ENCODE measurements at regions not wholly inside any gene's neighbourhood (a gene's known extent, or its start where the extent isn't known, plus 50 kb on each side); places are given as distances from the start of the nearest gene placed in this dataset.

GRCh38 chr21:40926238-40926637, 79.3 kb upstream of the DSCAM start:
- Histone ChIP-seq H3K79me2 (ENCODE audit: low read length) (no peaks in the 10 kb centered on the region), H4K20me1 (ENCODE audit: insufficient read depth, low read depth, low read length) (no peaks in the 10 kb centered on the region), H3K4me1 (ENCODE audit: low read length) (no peaks in the 10 kb centered on the region), H3K27ac (ENCODE audit: low read length) (no peak overlapping the region), H3K4me2 (ENCODE audit: low read depth, low read length, poor library complexity, severe bottlenecking) (no peak overlapping the region), H3K36me3 (ENCODE audit: insufficient read depth, low read length) (no peaks in the 10 kb centered on the region), H3K9me2 (replicated peaks; ENCODE audit: insufficient read depth, low read length) (no peaks in the 10 kb centered on the region), H3K27me3 (ENCODE audit: low read length) (no peaks in the 10 kb centered on the region), H2AFZ (ENCODE audit: low read length) (no peak overlapping the region), H3K4me3 (ENCODE audit: low read length) (no peak overlapping the region), H3K9ac (ENCODE audit: low read length) (no peak overlapping the region), H3K9me3 (ENCODE audit: low read length) (peaks cover 12% of the 10 kb centered on the region)
- no peak for DNase-seq

GRCh38 chr21:40929833-40930232, 82.9 kb upstream of the DSCAM start:
- no peaks in the 10 kb centered on the region for H3K36me3 ChIP-seq (ENCODE audit: insufficient read depth, low read length)
- H3K9me3 ChIP-seq (ENCODE audit: low read length) = peaks cover 31% of the 10 kb centered on the region
- no peak overlapping the region for H2AFZ ChIP-seq (ENCODE audit: low read length)
- no peak overlapping the region for H3K4me2 ChIP-seq (ENCODE audit: low read depth, low read length, poor library complexity, severe bottlenecking)
- no peaks in the 10 kb centered on the region for H3K27me3 ChIP-seq (ENCODE audit: low read length)
- H3K27ac ChIP-seq (ENCODE audit: low read length) = no peak overlapping the region
- H3K79me2 ChIP-seq (ENCODE audit: low read length) = no peaks in the 10 kb centered on the region
- H3K4me1 ChIP-seq (ENCODE audit: low read length) = no peaks in the 10 kb centered on the region
- DNase-seq = no peak
- no peak overlapping the region for H3K9ac ChIP-seq (ENCODE audit: low read length)
- H3K9me2 ChIP-seq (replicated peaks; ENCODE audit: insufficient read depth, low read length) = no peaks in the 10 kb centered on the region
- H4K20me1 ChIP-seq (ENCODE audit: insufficient read depth, low read depth, low read length) = no peaks in the 10 kb centered on the region
- H3K4me3 ChIP-seq (ENCODE audit: low read length) = no peak overlapping the region

GRCh38 chr21:40931197-40931596, 84.2 kb upstream of the DSCAM start:
- H3K27ac ChIP-seq (ENCODE audit: low read length) = no peak overlapping the region
- H3K9me2 ChIP-seq (replicated peaks; ENCODE audit: insufficient read depth, low read length) = no peaks in the 10 kb centered on the region
- H3K4me2 ChIP-seq (ENCODE audit: low read depth, low read length, poor library complexity, severe bottlenecking) = no peak overlapping the region
- no peak for DNase-seq
- H3K27me3 ChIP-seq (ENCODE audit: low read length) = no peaks in the 10 kb centered on the region
- no peaks in the 10 kb centered on the region for H4K20me1 ChIP-seq (ENCODE audit: insufficient read depth, low read depth, low read length)
- no peak overlapping the region for H3K9ac ChIP-seq (ENCODE audit: low read length)
- peaks cover 31% of the 10 kb centered on the region for H3K9me3 ChIP-seq (ENCODE audit: low read length)
- H3K4me3 ChIP-seq (ENCODE audit: low read length) = no peak overlapping the region
- H2AFZ ChIP-seq (ENCODE audit: low read length) = no peak overlapping the region
- no peaks in the 10 kb centered on the region for H3K4me1 ChIP-seq (ENCODE audit: low read length)
- H3K36me3 ChIP-seq (ENCODE audit: insufficient read depth, low read length) = no peaks in the 10 kb centered on the region
- no peaks in the 10 kb centered on the region for H3K79me2 ChIP-seq (ENCODE audit: low read length)

GRCh38 chr21:40936178-40936577, 89.2 kb upstream of the DSCAM start:
- H3K9me2 ChIP-seq (replicated peaks; ENCODE audit: insufficient read depth, low read length) = no peaks in the 10 kb centered on the region
- H3K4me1 ChIP-seq (ENCODE audit: low read length) = no peaks in the 10 kb centered on the region
- no peak overlapping the region for H3K4me2 ChIP-seq (ENCODE audit: low read depth, low read length, poor library complexity, severe bottlenecking)
- no peak overlapping the region for H3K9ac ChIP-seq (ENCODE audit: low read length)
- no peak overlapping the region for H3K4me3 ChIP-seq (ENCODE audit: low read length)
- DNase-seq = no peak
- no peaks in the 10 kb centered on the region for H3K36me3 ChIP-seq (ENCODE audit: insufficient read depth, low read length)
- no peaks in the 10 kb centered on the region for H3K27me3 ChIP-seq (ENCODE audit: low read length)
- peaks cover 28% of the 10 kb centered on the region for H3K9me3 ChIP-seq (ENCODE audit: low read length)
- H3K79me2 ChIP-seq (ENCODE audit: low read length) = no peaks in the 10 kb centered on the region
- no peaks in the 10 kb centered on the region for H4K20me1 ChIP-seq (ENCODE audit: insufficient read depth, low read depth, low read length)
- H3K27ac ChIP-seq (ENCODE audit: low read length) = no peak overlapping the region
- no peak overlapping the region for H2AFZ ChIP-seq (ENCODE audit: low read length)

GRCh38 chr21:40936771-40937261, 89.9 kb upstream of the DSCAM start:
- no peaks in the 10 kb centered on the region for H3K27me3 ChIP-seq (ENCODE audit: low read length)

GRCh38 chr21:40938078-40938477, 91.1 kb upstream of the DSCAM start:
- H2AFZ ChIP-seq (ENCODE audit: low read length) = no peak overlapping the region
- DNase-seq = no peak
- no peaks in the 10 kb centered on the region for H3K27me3 ChIP-seq (ENCODE audit: low read length)
- H4K20me1 ChIP-seq (ENCODE audit: insufficient read depth, low read depth, low read length) = no peaks in the 10 kb centered on the region
- no peak overlapping the region for H3K4me2 ChIP-seq (ENCODE audit: low read depth, low read length, poor library complexity, severe bottlenecking)
- no peaks in the 10 kb centered on the region for H3K36me3 ChIP-seq (ENCODE audit: insufficient read depth, low read length)
- no peaks in the 10 kb centered on the region for H3K4me1 ChIP-seq (ENCODE audit: low read length)
- peaks cover 28% of the 10 kb centered on the region for H3K9me3 ChIP-seq (ENCODE audit: low read length)
- H3K9ac ChIP-seq (ENCODE audit: low read length) = no peak overlapping the region
- no peaks in the 10 kb centered on the region for H3K9me2 ChIP-seq (replicated peaks; ENCODE audit: insufficient read depth, low read length)
- no peaks in the 10 kb centered on the region for H3K79me2 ChIP-seq (ENCODE audit: low read length)
- H3K4me3 ChIP-seq (ENCODE audit: low read length) = no peak overlapping the region
- no peak overlapping the region for H3K27ac ChIP-seq (ENCODE audit: low read length)

More at GRCh38 chr21:40936771-40937261, 89.9 kb upstream of the DSCAM start:
- Histone ChIP-seq H3K27ac (ENCODE audit: low read length) (no peak overlapping the region), H3K9me2 (replicated peaks; ENCODE audit: insufficient read depth, low read length) (no peaks in the 10 kb centered on the region), H3K9ac (ENCODE audit: low read length) (no peak overlapping the region), H3K4me1 (ENCODE audit: low read length) (no peaks in the 10 kb centered on the region), H4K20me1 (ENCODE audit: insufficient read depth, low read depth, low read length) (no peaks in the 10 kb centered on the region), H3K36me3 (ENCODE audit: insufficient read depth, low read length) (no peaks in the 10 kb centered on the region), H3K4me3 (ENCODE audit: low read length) (no peak overlapping the region), H3K79me2 (ENCODE audit: low read length) (no peaks in the 10 kb centered on the region), H2AFZ (ENCODE audit: low read length) (no peak overlapping the region), H3K4me2 (ENCODE audit: low read depth, low read length, poor library complexity, severe bottlenecking) (no peak overlapping the region), H3K9me3 (ENCODE audit: low read length) (peaks cover 30% of the 10 kb centered on the region)
- no peak for DNase-seq

- peaks cover 27% of the 10 kb centered on the region for H3K9me3 ChIP-seq (ENCODE audit: low read length)
- H3K4me3 ChIP-seq (ENCODE audit: low read length) = no peak overlapping the region
- no peaks in the 10 kb centered on the region for H4K20me1 ChIP-seq (ENCODE audit: insufficient read depth, low read depth, low read length)
- no peaks in the 10 kb centered on the region for H3K27me3 ChIP-seq (ENCODE audit: low read length)
- no peaks in the 10 kb centered on the region for H3K79me2 ChIP-seq (ENCODE audit: low read length)
- no peak overlapping the region for H2AFZ ChIP-seq (ENCODE audit: low read length)
- H3K36me3 ChIP-seq (ENCODE audit: insufficient read depth, low read length) = no peaks in the 10 kb centered on the region
- DNase-seq = no peak
- no peak overlapping the region for H3K4me2 ChIP-seq (ENCODE audit: low read depth, low read length, poor library complexity, severe bottlenecking)
- H3K9me2 ChIP-seq (replicated peaks; ENCODE audit: insufficient read depth, low read length) = no peaks in the 10 kb centered on the region
- H3K4me1 ChIP-seq (ENCODE audit: low read length) = no peaks in the 10 kb centered on the region
- H3K9ac ChIP-seq (ENCODE audit: low read length) = no peak overlapping the region
- H3K27ac ChIP-seq (ENCODE audit: low read length) = no peak overlapping the region
Observed at GRCh38 chr21:40938611-40939010, 91.7 kb upstream of the DSCAM start.

- Histone ChIP-seq H3K27me3 (ENCODE audit: low read length) (no peaks in the 10 kb centered on the region), H3K9me3 (ENCODE audit: low read length) (peaks cover 13% of the 10 kb centered on the region), H2AFZ (ENCODE audit: low read length) (no peak overlapping the region), H3K36me3 (ENCODE audit: insufficient read depth, low read length) (no peaks in the 10 kb centered on the region), H3K79me2 (ENCODE audit: low read length) (no peaks in the 10 kb centered on the region), H3K27ac (ENCODE audit: low read length) (no peak overlapping the region), H3K9me2 (replicated peaks; ENCODE audit: insufficient read depth, low read length) (no peaks in the 10 kb centered on the region; the same call in 1 of the 2 replicates), H3K4me2 (ENCODE audit: low read depth, low read length, poor library complexity, severe bottlenecking) (no peak overlapping the region), H3K4me3 (ENCODE audit: low read length) (no peak overlapping the region), H3K4me1 (ENCODE audit: low read length) (no peaks in the 10 kb centered on the region), H3K9ac (ENCODE audit: low read length) (no peak overlapping the region), H4K20me1 (ENCODE audit: insufficient read depth, low read depth, low read length) (no peaks in the 10 kb centered on the region)
- DNase-seq = no peak
Observed at GRCh38 chr21:40947713-40948112, 100.8 kb upstream of the DSCAM start.

- H3K27ac ChIP-seq (ENCODE audit: low read length) = no peak overlapping the region
- no peaks in the 10 kb centered on the region for H3K27me3 ChIP-seq (ENCODE audit: low read length)
- no peak for DNase-seq
- no peaks in the 10 kb centered on the region for H3K36me3 ChIP-seq (ENCODE audit: insufficient read depth, low read length)
- H3K4me3 ChIP-seq (ENCODE audit: low read length) = no peak overlapping the region
- H2AFZ ChIP-seq (ENCODE audit: low read length) = no peak overlapping the region
- no peaks in the 10 kb centered on the region for H4K20me1 ChIP-seq (ENCODE audit: insufficient read depth, low read depth, low read length)
- no peaks in the 10 kb centered on the region for H3K79me2 ChIP-seq (ENCODE audit: low read length)
- H3K9me2 ChIP-seq (replicated peaks; ENCODE audit: insufficient read depth, low read length) = no peaks in the 10 kb centered on the region; the same call in 1 of the 2 replicates
- peaks cover 5% of the 10 kb centered on the region for H3K9me3 ChIP-seq (ENCODE audit: low read length)
- H3K4me1 ChIP-seq (ENCODE audit: low read length) = no peaks in the 10 kb centered on the region
- no peak overlapping the region for H3K4me2 ChIP-seq (ENCODE audit: low read depth, low read length, poor library complexity, severe bottlenecking)
- no peak overlapping the region for H3K9ac ChIP-seq (ENCODE audit: low read length)
Observed at GRCh38 chr21:40950970-40951369, 104.0 kb upstream of the DSCAM start.
